ENCODE measurements at regions not wholly inside any gene's neighbourhood (a gene's known extent, or its start where the extent isn't known, plus 50 kb on each side); places are given as distances from the start of the nearest gene placed in this dataset.

DNA sequence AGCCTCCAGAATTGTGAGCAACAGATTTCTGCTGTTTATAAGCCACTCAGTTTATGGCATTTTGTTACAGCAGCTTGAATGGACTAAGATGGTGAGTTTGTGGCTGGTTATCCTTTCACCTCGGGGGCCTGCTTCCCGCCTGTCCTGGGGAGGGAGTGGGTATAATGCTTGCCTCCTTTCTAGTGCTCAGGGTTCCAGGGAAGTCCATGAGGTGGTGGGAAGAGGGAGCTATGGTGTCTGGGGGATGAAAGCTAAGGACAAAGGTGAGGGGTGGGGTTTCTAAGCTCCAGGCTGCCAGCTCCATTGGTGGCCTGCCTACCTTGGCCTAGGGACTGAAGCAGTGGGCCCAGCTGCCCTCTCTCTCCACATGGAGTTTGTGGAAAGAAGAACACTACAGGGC lies 50.2 kb upstream of the SDK2 start:
- Histone ChIP-seq H3F3A (ENCODE audit: low read length, unreplicated experiment) (no peaks in the 10 kb centered on the region), H3K9me2 (replicated peaks; ENCODE audit: low read length) (no peaks in the 10 kb centered on the region), H3K4me1 (ENCODE audit: insufficient read depth, low read length) (no peaks in the 10 kb centered on the region), H3K27me3 (ENCODE audit: low read length) (peaks cover 47% of the 10 kb centered on the region), H3K4me3 (ENCODE audit: low read length) (no peak overlapping the region), H3K9me3 (ENCODE audit: low read length) (no peaks in the 10 kb centered on the region), H3K36me3 (ENCODE audit: low read depth, low read length) (no peaks in the 10 kb centered on the region), H3K79me2 (ENCODE audit: low read length) (no peaks in the 10 kb centered on the region), H2AFZ (ENCODE audit: low read length) (no peak overlapping the region), H3K9ac (ENCODE audit: low read length) (no peak overlapping the region), H3K27ac (ENCODE audit: low read length) (no peak overlapping the region), H4K20me1 (ENCODE audit: low read length) (no peaks in the 10 kb centered on the region), H3K4me2 (ENCODE audit: low read length) (no peak overlapping the region)
- ATAC-seq (no peak), DNase-seq (no peak)
- TF ChIP-seq EZH2phosphoT487 (IDR thresholded peaks at IDR 0.05; ENCODE audit: borderline replicate concordance, low read length) (no peak), EZH2 (IDR thresholded peaks at IDR 0.05; ENCODE audit: low read length, unreplicated experiment) (no peak)
- TF ChIP-seq, protein P1, sequence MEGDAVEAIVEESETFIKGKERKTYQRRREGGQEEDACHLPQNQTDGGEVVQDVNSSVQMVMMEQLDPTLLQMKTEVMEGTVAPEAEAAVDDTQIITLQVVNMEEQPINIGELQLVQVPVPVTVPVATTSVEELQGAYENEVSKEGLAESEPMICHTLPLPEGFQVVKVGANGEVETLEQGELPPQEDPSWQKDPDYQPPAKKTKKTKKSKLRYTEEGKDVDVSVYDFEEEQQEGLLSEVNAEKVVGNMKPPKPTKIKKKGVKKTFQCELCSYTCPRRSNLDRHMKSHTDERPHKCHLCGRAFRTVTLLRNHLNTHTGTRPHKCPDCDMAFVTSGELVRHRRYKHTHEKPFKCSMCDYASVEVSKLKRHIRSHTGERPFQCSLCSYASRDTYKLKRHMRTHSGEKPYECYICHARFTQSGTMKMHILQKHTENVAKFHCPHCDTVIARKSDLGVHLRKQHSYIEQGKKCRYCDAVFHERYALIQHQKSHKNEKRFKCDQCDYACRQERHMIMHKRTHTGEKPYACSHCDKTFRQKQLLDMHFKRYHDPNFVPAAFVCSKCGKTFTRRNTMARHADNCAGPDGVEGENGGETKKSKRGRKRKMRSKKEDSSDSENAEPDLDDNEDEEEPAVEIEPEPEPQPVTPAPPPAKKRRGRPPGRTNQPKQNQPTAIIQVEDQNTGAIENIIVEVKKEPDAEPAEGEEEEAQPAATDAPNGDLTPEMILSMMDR (conservative IDR thresholded peaks at IDR 0.05; ENCODE audit: low read depth, low read length) = no peak
- BruUV-seq (replicated peaks) = no TSS peak
- intact Hi-C loops (cut with micrococcal nuclease) = no loop called here
- CTCF ChIA-PET = no interaction called here
- POLR2A ChIA-PET (ENCODE audit: unreplicated experiment) = no interaction called here

DNA sequence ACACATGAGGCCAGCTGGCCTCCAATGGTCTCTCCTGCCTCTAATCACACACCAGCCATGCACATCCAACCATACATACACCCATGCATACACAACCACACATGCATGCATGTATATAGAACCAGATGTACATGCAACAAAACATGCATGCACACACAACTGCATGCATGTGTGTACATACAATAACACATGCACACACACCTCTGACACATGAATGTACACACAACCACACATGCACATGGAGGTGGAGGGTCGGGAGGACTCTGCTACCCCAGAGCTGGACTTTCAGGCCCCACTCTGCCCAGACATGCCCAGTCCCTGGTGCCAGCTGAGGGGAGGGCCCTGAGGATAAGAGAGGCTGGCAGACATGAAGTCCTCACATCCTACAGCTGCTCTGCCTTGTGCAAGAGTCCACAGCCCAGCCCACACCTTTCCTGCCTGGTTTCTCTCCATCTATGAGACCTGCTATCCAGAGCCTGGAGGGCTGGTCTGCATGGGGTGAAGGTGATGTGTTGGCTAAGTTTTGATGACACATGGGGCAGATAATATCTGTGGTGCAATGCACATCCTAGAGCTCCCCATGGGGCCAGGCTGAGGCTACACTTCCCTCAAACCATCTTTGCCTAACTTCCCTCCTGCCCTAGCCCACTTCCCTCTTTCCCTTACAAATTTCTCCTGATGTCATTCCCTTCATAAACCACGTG lies 50.9 kb upstream of the SDK2 start:
- CTCF ChIA-PET = no interaction called here
- BruUV-seq (replicated peaks) = no TSS peak
- Histone ChIP-seq H3K27me3 (ENCODE audit: low read length) (peaks cover 40% of the 10 kb centered on the region), H3K4me3 (ENCODE audit: low read length) (no peak overlapping the region), H3K4me2 (ENCODE audit: low read length) (no peak overlapping the region), H3K79me2 (ENCODE audit: low read length) (no peaks in the 10 kb centered on the region), H3K9me3 (ENCODE audit: low read length) (no peaks in the 10 kb centered on the region), H3K9ac (ENCODE audit: low read length) (no peak overlapping the region), H2AFZ (ENCODE audit: low read length) (no peak overlapping the region), H3K36me3 (ENCODE audit: low read depth, low read length) (no peaks in the 10 kb centered on the region), H3F3A (ENCODE audit: low read length, unreplicated experiment) (no peaks in the 10 kb centered on the region), H3K27ac (ENCODE audit: low read length) (no peak overlapping the region), H3K9me2 (replicated peaks; ENCODE audit: low read length) (no peaks in the 10 kb centered on the region), H3K4me1 (ENCODE audit: insufficient read depth, low read length) (no peaks in the 10 kb centered on the region), H4K20me1 (ENCODE audit: low read length) (no peaks in the 10 kb centered on the region)
- no peak for DNase-seq
- intact Hi-C loops (cut with micrococcal nuclease) = no loop called here
- TF ChIP-seq EZH2 (IDR thresholded peaks at IDR 0.05; ENCODE audit: low read length, unreplicated experiment) (no peak), EZH2phosphoT487 (IDR thresholded peaks at IDR 0.05; ENCODE audit: borderline replicate concordance, low read length) (no peak)
- TF ChIP-seq, protein P1 (conservative IDR thresholded peaks at IDR 0.05; ENCODE audit: low read depth, low read length) = no peak
- POLR2A ChIA-PET (ENCODE audit: unreplicated experiment) = no interaction called here
- no peak for ATAC-seq

DNA sequence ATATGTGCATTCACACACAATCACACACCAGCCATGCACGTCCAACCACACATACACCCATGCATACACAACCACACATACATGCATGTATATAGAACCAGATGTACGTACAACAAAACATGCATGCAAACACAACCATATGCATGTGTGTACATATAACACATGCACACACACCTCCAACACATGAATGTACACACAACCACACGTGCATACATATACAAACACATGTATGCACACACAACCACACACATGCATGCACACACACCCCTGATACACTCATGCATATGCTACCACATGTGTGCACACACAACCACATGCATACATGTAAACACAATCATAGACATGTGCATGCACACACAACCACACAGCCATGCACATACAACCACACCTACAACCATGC lies 52.0 kb upstream of the SDK2 start:
- H3K27ac ChIP-seq (ENCODE audit: low read length) = no peak overlapping the region
- intact Hi-C loops (cut with micrococcal nuclease) = no loop called here
- BruUV-seq (replicated peaks) = no TSS peak

More for the DNA sequence above, 52.0 kb upstream of the SDK2 start:
- Histone ChIP-seq H3K36me3 (ENCODE audit: low read depth, low read length) (no peaks in the 10 kb centered on the region), H3F3A (ENCODE audit: low read length, unreplicated experiment) (no peaks in the 10 kb centered on the region), H3K27me3 (ENCODE audit: low read length) (peaks cover 30% of the 10 kb centered on the region), H3K4me3 (ENCODE audit: low read length) (no peak overlapping the region), H4K20me1 (ENCODE audit: low read length) (no peaks in the 10 kb centered on the region), H3K79me2 (ENCODE audit: low read length) (no peaks in the 10 kb centered on the region), H3K9ac (ENCODE audit: low read length) (no peak overlapping the region), H3K4me2 (ENCODE audit: low read length) (no peak overlapping the region), H3K9me3 (ENCODE audit: low read length) (no peaks in the 10 kb centered on the region), H3K9me2 (replicated peaks; ENCODE audit: low read length) (no peaks in the 10 kb centered on the region), H3K4me1 (ENCODE audit: insufficient read depth, low read length) (no peaks in the 10 kb centered on the region), H2AFZ (ENCODE audit: low read length) (no peak overlapping the region)
- ChIA-PET POLR2A (ENCODE audit: unreplicated experiment) (no interaction called here), CTCF (no interaction called here)
- TF ChIP-seq, protein P1 (conservative IDR thresholded peaks at IDR 0.05; ENCODE audit: low read depth, low read length) = no peak
- TF ChIP-seq EZH2 (IDR thresholded peaks at IDR 0.05; ENCODE audit: low read length, unreplicated experiment) (no peak), EZH2phosphoT487 (IDR thresholded peaks at IDR 0.05; ENCODE audit: borderline replicate concordance, low read length) (no peak)
- ATAC-seq (no peak), DNase-seq (no peak)

All from PC-3 (cell line).